Stimulated activated CD4-positive, alpha-beta T cell treated with anti-CD3 and anti-CD28 coated beads, Interleukin-1b, Interleukin-23, amount 100 ng/mL, for 4 hours (primary cell): ENCODE measurements at regions not wholly inside any gene's neighbourhood (a gene's known extent, or its start where the extent isn't known, plus 50 kb on each side); places are given as distances from the start of the nearest gene placed in this dataset.

ENCODE experiments used
- DNase-seq, 2 donors: peaks; one replicate each; pipeline ENCODE4 v3.0.0-alpha.2; 2020; ENCODE audit warnings: low read depth in 2 of 2

DNA sequence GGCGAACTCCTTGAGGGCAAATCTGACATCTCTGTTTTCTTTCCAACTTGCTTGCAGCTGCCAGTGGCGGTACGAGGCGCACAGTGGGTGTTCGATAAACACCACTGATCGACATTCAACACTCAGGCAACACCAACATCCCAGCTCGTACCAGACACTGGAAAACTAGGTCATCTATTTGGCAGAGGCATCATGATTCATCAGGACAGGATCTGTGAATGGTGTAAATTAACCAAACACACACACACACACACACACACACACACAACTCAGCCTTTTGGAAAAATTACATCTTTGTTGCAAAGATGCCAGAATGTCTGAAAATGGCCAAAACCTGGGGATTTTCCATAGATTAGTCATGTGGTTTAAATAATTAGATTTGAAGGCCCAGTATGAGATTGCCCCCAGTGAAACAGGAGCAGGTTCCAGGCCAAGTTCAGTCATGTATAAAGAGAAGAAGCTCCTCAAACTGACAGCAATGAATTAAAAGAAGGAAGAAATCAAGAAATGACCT, 150.5 kb upstream of the NCKAP5 start:
- DNase-seq = no peak

- no peak for DNase-seq
Observed at GRCh38 chr2:133720429-133720828, 152.2 kb upstream of the NCKAP5 start.

DNA sequence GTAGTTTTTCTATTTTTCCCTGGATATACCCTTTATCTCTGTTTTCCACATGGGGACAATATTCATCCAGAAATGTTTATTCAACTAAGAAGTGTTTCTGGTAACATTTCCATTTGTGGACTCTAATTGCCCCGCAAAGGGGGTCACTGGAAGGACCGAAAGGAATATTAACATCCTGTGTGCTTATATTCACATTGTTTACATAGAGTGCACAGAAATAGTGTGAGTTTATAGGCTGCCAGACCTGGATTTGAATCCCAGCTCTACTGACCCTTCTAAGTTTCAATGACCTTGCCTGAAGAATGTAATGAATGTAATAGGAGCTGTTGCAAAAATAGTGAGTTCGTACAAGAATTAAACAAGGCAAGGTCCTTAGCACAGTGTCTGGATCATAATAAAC, 152.9 kb upstream of the NCKAP5 start:
- no peak for DNase-seq

DNA sequence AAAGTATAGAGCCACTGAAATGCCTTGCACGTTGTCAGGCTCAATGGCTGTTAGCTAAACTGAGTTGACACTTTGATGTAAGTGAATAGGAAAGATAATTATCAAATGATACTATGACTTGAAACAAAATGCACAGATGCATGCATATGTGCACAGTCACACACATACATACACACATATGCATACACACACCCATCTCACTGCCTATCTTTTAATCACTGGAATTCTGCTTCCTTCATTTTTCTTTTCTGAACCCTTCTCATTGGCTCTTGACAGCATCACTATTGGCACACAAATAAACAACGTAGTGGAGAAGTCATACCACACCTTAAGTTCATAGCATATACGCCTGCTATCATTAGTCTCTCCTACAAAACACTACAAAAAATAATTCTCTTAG, 154.9 kb upstream of the NCKAP5 start:
- no peak for DNase-seq

DNA sequence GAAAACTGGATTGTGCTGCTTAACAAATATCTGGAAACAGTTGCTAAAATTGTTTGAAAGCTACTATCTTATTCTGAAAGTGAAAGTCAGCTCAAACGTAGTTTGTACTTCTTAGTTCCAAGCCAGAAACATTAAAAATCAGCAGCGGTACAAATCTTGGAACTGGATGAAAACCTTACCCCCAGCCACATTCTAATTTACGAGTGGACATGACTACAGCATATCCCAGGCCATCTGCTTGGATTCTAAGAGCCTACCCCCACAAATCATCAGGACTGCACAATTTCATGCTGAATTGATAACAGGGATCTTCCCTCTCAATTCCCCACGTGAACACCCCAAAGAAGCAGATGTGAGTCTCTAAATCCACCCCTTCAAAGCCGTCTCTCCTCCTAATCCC, 158.7 kb upstream of the NCKAP5 start:
- no peak for DNase-seq

GRCh38 chr2:133732059-133732458, 163.8 kb upstream of the NCKAP5 start:
- DNase-seq = no peak

DNA sequence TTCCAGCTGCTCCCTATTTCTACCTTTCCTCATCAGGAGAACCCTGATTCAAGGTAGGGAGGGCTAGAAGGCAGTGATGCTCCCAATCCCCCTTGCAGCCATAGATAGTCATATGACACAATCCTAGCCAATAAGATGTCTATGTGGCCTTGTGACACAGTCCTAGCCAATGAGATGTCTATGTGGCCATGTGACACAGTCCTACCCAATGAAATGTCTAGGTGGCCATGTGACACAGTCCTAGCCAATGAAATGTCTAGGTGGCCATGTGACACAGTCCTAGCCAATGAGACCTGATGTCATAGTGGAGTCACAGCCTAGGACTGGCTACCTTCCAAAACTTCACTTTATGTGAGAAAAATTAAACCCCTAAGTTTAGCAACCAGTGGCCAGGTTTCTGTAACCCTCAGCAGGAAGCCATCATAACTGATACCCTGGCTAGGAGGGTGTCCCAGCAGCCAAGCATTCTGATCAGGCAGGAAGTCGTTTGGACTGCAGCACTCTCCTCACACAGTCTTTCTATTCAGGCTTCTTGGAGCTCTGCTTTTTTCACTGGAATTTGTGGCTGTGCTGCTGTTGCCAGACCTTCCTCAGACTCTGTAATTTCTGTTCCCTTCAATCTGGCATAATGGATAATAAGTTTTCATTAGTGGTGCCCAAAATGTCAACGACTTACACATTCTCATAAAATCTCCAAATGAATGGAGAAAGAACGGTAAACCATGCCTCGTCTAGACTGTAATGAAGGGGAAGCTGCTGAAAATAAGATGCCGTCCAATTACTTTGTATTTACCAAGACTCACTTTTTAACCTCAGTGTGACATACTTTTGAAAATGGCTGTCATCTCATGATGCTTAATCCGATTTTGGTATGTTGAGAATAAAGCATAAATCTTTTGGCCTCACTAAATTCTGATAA, 165.0 kb upstream of the NCKAP5 start:
- DNase-seq = no peak

DNA sequence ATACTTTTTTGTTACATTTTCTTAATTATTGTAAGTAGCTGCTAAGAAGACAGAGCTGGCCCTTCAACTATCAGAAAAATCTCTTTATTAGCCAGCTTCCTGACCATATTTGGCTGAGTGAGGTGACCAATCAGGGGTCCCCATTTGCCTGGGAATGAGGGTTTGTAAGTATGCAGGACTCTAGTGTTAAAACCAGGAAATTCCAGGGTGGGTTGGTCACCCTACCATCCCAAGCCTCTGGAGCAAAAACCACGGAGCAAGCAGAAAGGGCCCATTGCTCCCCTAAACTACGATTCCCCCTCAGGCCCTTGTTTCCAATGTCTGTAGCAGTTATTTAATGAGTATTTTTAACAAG, 165.6 kb upstream of the NCKAP5 start:
- no peak for DNase-seq

DNA sequence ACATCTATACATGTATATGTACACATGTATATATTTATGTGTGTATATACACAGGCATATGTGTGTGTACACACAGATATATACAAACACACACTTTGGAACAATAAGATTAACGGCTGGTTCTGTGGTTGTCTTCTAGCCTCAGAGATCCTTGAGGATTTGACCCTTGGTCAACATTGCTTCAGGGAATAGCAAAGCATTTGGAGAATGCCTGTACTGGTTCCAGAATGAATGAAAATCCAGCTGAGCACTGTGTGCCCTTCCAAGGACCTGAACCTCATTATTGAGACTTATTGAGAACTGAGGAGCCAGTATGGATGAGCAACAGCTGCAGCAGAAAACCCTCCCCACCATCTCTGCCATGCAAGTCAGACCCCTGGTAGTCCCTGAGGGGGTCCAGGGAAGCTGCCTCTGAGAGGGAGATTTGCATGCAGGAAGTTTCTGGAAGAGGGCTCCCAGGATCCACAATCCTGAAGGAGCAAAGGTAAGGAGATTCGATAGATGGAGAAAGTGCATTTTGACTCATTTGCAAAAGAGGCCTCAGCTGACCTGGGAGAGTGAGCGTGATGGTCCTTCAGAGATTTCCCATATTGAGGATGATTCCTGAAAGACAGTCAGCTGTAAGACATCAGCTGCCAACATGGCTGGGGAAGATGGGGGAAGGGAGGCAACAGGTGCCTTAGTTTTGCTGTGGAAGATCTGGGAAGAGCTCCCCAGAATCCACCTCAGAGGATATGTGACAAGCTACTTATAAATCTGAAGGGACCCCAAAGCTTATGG, 166.6 kb upstream of the NCKAP5 start:
- no peak for DNase-seq

DNA sequence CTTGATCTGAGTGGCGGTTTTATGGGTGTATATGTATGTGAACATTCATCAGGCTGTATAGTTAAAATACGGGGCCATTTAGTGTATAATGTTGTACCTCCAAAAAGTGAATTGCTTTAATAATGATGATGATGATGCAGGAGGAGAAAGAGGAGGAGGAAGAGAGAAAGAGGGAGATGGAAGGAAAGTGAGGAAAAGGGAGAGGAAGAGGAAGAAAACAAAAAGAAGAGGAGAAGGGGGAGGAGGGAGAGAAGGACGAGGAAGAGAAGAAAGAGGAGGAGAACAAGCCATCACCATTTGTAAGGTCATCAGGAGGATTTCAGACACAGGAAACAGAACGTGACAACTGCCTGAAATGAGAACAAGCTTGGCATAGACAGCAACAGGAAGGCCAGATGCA, 168.4 kb upstream of the NCKAP5 start:
- DNase-seq = no peak

GRCh38 chr2:133737242-133737993, 169.2 kb upstream of the NCKAP5 start:
- DNase-seq = no peak

- no peak for DNase-seq
Observed at GRCh38 chr2:133739039-133739438, 170.8 kb upstream of the NCKAP5 start.

DNA sequence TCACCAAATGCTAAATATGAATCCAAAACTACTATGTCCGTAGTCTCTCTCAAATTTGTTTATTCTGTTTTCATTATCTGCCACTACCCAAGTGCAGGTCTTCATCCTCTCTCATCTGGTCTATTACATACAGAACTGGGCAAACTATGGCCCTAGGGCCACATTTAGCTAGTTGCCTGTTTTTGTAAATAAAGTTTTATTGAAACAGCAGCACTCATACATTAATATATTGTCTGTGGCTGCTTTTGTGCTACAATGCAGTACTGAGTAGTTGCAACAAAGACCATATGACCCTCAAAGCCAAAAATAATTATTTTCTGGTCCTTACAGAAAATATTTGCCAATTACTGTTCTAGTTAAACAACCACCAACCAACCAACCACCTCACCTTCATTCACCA, 172.2 kb upstream of the NCKAP5 start:
- DNase-seq = no peak

DNA sequence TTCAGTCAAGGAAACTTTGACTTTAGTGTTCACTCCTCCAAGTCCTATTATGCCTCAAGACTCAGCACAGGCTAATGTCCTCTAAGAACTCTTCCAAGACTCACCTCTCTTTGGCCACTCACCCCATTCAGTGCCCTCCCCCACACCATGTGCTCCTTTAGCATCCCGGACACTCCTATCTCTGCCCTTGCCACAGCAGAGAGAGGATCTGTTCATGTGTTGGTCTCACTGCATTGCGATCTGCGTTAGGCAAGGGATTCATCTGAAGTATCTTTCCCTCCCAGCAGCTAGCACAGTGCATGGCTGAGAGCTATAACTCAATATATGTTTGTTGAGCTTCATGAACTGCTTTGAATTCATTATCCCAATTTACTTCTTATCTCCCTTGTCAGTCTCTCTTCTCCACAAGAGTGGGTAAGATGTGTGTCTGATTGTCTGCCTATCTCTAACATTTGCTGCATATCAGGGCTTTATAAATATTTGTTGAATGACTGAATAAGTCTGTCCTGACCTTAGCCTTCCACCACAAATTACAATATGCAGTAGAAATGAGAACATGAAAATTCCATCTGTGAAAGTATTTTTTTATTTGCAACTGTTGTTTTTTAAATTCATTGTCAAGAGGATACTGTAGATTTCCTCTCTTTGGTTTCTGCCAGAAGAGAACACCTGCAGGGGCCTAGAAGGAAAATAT, 179.9 kb upstream of the NCKAP5 start:
- no peak for DNase-seq

GRCh38 chr2:133753665-133754064, 185.4 kb upstream of the NCKAP5 start:
- DNase-seq = no peak

DNA sequence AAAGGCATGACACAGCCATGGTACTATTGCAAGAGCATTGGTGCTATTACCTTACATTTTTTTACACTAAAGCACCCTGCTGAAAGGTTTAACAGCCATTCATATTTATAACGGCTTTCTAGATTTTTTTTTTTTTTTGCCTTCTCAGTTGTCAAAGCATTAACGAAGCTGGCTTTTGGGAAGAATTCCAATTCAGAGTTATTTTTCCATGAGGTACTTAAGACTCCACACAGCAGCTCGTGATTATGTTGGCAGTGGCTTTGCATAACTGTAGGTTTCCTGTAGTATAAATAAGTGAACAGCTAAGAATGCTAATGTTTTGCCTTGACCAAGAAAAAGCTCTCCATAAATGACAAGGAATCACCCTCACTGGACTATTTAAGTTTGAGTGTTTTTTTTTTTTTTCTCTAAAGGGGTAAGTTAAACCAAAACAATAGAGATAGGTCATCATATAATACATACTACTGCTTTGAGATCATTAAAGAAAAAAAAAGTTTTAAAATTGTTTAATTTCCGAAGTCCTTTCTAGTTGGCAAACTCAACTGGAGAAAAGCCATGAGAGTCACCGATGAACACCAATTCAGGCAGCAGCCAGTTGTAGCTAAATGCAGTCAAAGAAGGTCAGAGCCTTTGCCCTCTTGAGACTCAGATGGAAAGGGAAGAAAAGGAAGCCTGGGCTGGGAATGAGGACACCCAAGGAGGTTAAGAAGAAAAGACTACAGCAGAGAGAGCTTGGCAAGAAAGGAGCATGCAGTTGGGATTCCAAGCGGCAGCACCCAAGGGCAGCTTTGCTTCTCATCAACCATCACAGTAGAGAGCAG, 187.4 kb upstream of the NCKAP5 start:
- DNase-seq = no peak

GRCh38 chr2:133756833-133757232, 188.6 kb upstream of the NCKAP5 start:
- no peak for DNase-seq

DNA sequence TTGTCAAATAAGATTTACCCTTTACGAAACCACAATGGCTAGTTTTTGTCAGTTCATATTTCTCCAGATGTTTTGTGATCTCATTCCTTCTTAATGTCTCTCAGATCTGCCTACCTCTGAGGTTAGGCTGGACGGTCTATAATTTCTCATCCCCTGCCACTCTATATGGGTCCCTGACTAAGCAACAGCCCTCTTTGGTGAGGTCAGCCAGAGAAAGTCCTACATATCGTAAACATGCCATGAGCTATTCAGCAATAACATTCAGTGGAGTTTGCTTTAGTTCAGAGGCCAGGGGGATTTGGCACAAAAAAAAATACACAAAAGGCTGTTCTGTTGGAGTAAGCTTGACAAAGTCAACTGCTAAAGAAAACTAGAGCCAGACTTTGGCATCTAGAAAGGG, 192.1 kb upstream of the NCKAP5 start:
- DNase-seq = no peak

DNA sequence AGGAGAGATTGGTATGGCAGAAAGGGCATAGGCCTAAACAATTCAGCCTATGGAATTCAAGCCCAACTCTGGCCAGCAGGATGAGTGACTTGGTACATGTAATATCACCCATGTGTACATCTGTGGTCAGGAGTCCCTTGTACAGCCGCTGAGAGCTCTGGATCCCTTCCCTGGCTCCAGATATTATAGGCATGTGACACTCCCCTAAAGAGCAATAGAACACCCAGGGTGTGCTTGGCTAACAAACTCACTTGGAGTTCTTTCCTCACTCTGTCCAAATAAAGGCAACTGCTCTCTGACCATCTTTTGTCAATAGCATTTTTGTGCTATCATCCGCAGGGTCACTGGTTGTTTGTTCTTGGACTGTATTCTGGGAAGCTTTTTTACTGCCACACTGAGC, 197.4 kb upstream of the NCKAP5 start:
- DNase-seq = no peak

DNA sequence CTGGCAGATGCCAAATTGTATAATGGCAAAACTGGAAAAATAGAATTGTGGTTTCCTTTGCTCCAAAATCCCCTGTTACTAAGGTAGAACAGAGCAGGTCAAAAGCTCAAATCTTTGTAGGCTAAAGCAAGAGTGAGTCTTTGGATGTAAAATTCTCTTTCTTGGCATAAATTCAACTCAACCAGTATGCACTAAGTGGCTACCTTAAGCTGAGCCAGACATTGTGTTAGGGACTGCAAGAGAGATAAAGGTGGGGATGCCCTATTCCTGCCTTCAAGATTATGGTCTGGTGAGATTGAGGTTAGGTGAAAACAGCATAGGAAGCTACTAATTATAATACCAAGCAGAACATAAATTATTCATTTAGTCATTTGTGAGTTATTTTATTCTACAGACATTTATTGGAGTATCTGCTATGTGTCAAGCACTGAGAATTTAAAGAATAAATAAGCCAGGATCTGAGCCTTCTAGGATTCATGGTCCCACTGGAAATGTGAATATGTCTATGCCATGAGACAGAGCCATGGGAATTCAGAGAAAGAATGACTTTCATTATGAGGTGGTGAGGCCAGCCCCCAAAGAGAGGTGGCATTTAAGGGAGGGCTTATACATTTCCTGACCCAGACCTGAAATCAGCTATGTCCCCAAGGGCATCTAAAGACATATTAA, 198.0 kb upstream of the NCKAP5 start:
- no peak for DNase-seq
